ENCODE measurements at regions not wholly inside any gene's neighbourhood (a gene's known extent, or its start where the extent isn't known, plus 50 kb on each side); places are given as distances from the start of the nearest gene placed in this dataset.
"Not testable (repeated sequence)": the region's sequence is repeated elsewhere in the genome, so short reads cannot be mapped to it uniquely, and the experiment has no call there.

- TF ChIP-seq, protein P1, sequence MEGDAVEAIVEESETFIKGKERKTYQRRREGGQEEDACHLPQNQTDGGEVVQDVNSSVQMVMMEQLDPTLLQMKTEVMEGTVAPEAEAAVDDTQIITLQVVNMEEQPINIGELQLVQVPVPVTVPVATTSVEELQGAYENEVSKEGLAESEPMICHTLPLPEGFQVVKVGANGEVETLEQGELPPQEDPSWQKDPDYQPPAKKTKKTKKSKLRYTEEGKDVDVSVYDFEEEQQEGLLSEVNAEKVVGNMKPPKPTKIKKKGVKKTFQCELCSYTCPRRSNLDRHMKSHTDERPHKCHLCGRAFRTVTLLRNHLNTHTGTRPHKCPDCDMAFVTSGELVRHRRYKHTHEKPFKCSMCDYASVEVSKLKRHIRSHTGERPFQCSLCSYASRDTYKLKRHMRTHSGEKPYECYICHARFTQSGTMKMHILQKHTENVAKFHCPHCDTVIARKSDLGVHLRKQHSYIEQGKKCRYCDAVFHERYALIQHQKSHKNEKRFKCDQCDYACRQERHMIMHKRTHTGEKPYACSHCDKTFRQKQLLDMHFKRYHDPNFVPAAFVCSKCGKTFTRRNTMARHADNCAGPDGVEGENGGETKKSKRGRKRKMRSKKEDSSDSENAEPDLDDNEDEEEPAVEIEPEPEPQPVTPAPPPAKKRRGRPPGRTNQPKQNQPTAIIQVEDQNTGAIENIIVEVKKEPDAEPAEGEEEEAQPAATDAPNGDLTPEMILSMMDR (IDR thresholded peaks at IDR 0.05; ENCODE audit: insufficient read depth, low read length, poor library complexity, severe bottlenecking), result no peak
- DNase-seq (ENCODE audit: low read depth), result no peak
- no peaks in the 10 kb centered on the region for H3K27me3 ChIP-seq (ENCODE audit: control insufficient read depth, insufficient read depth, low read length)
- no peaks in the 10 kb centered on the region for H3K36me3 ChIP-seq (ENCODE audit: control insufficient read depth, insufficient read depth, low read length)
- H3K4me3 ChIP-seq (ENCODE audit: low read depth, low read length), result no peak overlapping the region
Measured at GRCh38 chr1:104248385-104248784, 498.7 kb downstream of the AMY1C start.

- H3K27me3 ChIP-seq (ENCODE audit: control insufficient read depth, insufficient read depth, low read length), result no peaks in the 10 kb centered on the region
- no peak for DNase-seq (ENCODE audit: low read depth)
- TF ChIP-seq, protein P1 (IDR thresholded peaks at IDR 0.05; ENCODE audit: insufficient read depth, low read length, poor library complexity, severe bottlenecking), result no peak
- no peak overlapping the region for H3K4me3 ChIP-seq (ENCODE audit: low read depth, low read length)
- H3K36me3 ChIP-seq (ENCODE audit: control insufficient read depth, insufficient read depth, low read length), result no peaks in the 10 kb centered on the region
Measured at GRCh38 chr1:104259481-104259880, 509.8 kb downstream of the AMY1C start.

DNA sequence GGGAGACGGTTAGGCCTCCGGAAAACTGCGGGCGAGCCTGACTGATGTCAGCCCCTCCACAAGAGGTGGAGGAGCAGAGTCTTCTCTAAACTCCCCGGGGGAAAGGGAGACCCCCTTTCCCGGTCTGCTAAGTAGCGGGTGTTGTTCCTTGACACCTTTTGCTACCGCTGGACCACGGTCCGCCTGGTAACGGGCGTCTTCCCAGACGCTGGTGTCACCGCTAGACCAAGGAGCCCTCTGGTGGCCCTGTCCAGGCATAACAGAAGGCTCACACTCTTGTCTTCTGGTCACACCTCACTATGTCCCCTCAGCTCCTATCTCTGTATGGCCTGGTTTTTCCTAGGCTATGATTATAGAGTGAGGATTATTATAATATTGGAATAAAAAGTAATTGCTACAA lies 513.4 kb downstream of the AMY1C start:
- H3K4me3 ChIP-seq (ENCODE audit: low read depth, low read length); DNase-seq (ENCODE audit: low read depth); H3K36me3 ChIP-seq (ENCODE audit: control insufficient read depth, insufficient read depth, low read length); H3K27me3 ChIP-seq (ENCODE audit: control insufficient read depth, insufficient read depth, low read length): not testable (repeated sequence)

DNA sequence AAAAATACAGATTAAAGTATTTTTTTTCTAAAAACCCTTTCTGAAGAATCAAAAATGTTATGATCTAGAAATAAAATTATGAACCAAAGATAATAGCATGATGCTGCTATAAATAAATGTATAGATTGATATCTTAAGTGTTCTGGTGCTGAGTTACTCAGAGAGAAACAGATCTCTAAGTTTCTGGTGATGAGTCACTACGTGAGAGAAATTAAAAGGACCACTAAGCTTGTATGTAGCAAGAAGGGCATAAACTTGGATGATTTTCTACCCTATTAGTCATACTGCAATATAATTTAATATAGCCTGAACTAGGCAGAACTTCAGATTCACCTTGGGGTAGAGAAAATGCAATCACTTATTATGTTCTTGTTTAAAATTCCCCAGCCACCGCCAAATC lies 514.8 kb downstream of the AMY1C start:
- Histone ChIP-seq H3K36me3 (ENCODE audit: control insufficient read depth, insufficient read depth, low read length) (no peaks in the 10 kb centered on the region), H3K27me3 (ENCODE audit: control insufficient read depth, insufficient read depth, low read length) (no peaks in the 10 kb centered on the region), H3K4me3 (ENCODE audit: low read depth, low read length) (no peak overlapping the region)
- TF ChIP-seq, protein P1 (IDR thresholded peaks at IDR 0.05; ENCODE audit: insufficient read depth, low read length, poor library complexity, severe bottlenecking), result no peak
- no peak for DNase-seq (ENCODE audit: low read depth)

DNA sequence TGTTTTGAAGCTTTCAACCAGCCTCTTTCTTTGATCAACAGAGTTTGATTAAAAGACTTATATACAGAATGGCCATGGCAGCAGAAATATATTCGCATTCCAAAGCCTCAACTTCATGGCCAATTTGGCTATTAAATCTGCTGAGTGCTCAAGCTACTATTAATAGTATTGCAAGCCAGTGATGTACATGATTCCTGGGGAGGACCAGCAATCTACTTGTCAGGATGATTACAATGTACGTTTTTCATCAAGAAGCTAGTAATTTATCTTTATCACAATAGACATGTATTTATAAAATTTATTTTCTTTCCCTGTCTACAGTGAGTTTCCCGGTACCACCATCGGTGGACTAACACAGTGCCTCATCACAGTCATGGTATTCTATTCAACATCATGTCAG lies 515.5 kb downstream of the AMY1C start:
- Histone ChIP-seq H3K36me3 (ENCODE audit: control insufficient read depth, insufficient read depth, low read length) (no peaks in the 10 kb centered on the region), H3K27me3 (ENCODE audit: control insufficient read depth, insufficient read depth, low read length) (no peaks in the 10 kb centered on the region), H3K4me3 (ENCODE audit: low read depth, low read length) (no peak overlapping the region)
- TF ChIP-seq, protein P1 (IDR thresholded peaks at IDR 0.05; ENCODE audit: insufficient read depth, low read length, poor library complexity, severe bottlenecking), result no peak
- DNase-seq (ENCODE audit: low read depth), result no peak

DNA sequence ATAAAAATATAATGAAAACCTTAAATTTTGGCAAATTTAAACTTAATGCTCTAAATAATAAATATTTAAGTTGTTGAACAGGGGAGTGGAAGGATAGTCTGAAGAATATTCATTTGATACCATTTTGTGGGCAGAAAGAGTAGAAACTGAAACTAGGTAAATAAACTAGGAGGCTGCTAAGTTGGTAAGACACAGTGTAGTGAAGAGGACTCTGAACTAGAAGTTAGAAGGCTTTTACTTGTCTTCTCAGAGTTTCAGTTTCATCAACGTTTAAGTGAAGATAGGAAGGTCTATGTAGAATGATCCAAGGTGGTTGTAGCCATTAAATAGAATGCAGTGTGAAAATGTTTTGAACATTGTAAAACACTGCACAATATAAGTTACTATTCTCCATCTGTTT lies 516.9 kb downstream of the AMY1C start:
- Histone ChIP-seq H3K4me3 (ENCODE audit: low read depth, low read length) (no peak overlapping the region), H3K27me3 (ENCODE audit: control insufficient read depth, insufficient read depth, low read length) (no peaks in the 10 kb centered on the region), H3K36me3 (ENCODE audit: control insufficient read depth, insufficient read depth, low read length) (no peaks in the 10 kb centered on the region)
- no peak for DNase-seq (ENCODE audit: low read depth)
- TF ChIP-seq, protein P1 (IDR thresholded peaks at IDR 0.05; ENCODE audit: insufficient read depth, low read length, poor library complexity, severe bottlenecking), result no peak

DNA sequence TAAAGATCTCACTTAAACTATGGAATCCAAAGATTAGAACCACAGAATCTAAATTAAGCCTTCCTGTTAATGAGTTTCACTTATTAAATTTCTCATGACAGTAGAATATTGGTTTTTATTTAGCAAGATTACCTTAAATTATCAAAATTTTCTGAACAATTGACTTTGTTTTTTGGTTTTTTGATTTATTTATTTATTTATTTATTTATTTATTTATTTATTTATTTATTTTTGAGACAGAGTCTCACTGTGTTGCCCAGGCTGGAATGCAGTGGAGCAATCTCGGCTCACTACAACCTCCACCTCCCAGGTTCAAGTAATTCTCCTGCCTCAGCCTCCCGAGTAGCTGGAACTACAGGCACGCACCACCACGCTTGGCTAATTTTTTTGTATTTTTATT lies 538.6 kb downstream of the AMY1C start:
- not testable (repeated sequence) for DNase-seq (ENCODE audit: low read depth)

More for the DNA sequence above, 538.6 kb downstream of the AMY1C start:
- H3K36me3 ChIP-seq (ENCODE audit: control insufficient read depth, insufficient read depth, low read length); H3K27me3 ChIP-seq (ENCODE audit: control insufficient read depth, insufficient read depth, low read length); H3K4me3 ChIP-seq (ENCODE audit: low read depth, low read length): not testable (repeated sequence)
